ENCODE measurements at regions not wholly inside any gene's neighbourhood (a gene's known extent, or its start where the extent isn't known, plus 50 kb on each side); places are given as distances from the start of the nearest gene placed in this dataset.
"Not testable (repeated sequence)": the region's sequence is repeated elsewhere in the genome, so short reads cannot be mapped to it uniquely, and the experiment has no call there.

GRCh38 chr4:97139791-97140190 lies 1003.5 kb downstream of the STPG2 start:
- no peaks in the 10 kb centered on the region for H3K9me3 ChIP-seq (ENCODE audit: low read depth)
- no peaks in the 10 kb centered on the region for H3K79me2 ChIP-seq
- no peak overlapping the region for H3K4me3 ChIP-seq
- no peaks in the 10 kb centered on the region for H4K20me1 ChIP-seq (ENCODE audit: insufficient read depth, poor library complexity, severe bottlenecking)
- no peaks in the 10 kb centered on the region for H3K27me3 ChIP-seq
- no peak overlapping the region for H3K27ac ChIP-seq
- H2AFZ ChIP-seq = no peak overlapping the region
- TF ChIP-seq EZH2 (IDR thresholded peaks at IDR 0.05; ENCODE audit: borderline replicate concordance) = no peak
- DNase-seq (ENCODE audit: low spot score) = no peak
- 70% methylated on average over 4 of the region's 4 CpGs for WGBS (ENCODE audit: low lambda C conversion rate, missing lambda C conversion rate)
- no peaks in the 10 kb centered on the region for H3K36me3 ChIP-seq (replicated peaks; ENCODE audit: insufficient read depth, low read depth)
- H3K4me2 ChIP-seq = no peak overlapping the region
- no peaks in the 10 kb centered on the region for H3K9me2 ChIP-seq (replicated peaks; ENCODE audit: insufficient read depth)
- H3K4me1 ChIP-seq (ENCODE audit: insufficient read depth) = peaks cover 4% of the 10 kb centered on the region

GRCh38 chr4:97140545-97140944 lies 1002.7 kb downstream of the STPG2 start:
- H2AFZ ChIP-seq = no peak overlapping the region
- H3K27me3 ChIP-seq = no peaks in the 10 kb centered on the region
- H3K9me2 ChIP-seq (replicated peaks; ENCODE audit: insufficient read depth) = no peaks in the 10 kb centered on the region
- no peak overlapping the region for H3K4me3 ChIP-seq
- H3K27ac ChIP-seq = no peak overlapping the region
- no peak overlapping the region for H3K4me2 ChIP-seq
- WGBS (ENCODE audit: low lambda C conversion rate, missing lambda C conversion rate) = 80% methylated on average over 3 of the region's 3 CpGs
- H3K36me3 ChIP-seq (replicated peaks; ENCODE audit: insufficient read depth, low read depth) = no peaks in the 10 kb centered on the region
- peaks cover 4% of the 10 kb centered on the region for H3K4me1 ChIP-seq (ENCODE audit: insufficient read depth)
- H3K79me2 ChIP-seq = no peaks in the 10 kb centered on the region
- H4K20me1 ChIP-seq (ENCODE audit: insufficient read depth, poor library complexity, severe bottlenecking) = no peaks in the 10 kb centered on the region
- TF ChIP-seq EZH2 (IDR thresholded peaks at IDR 0.05; ENCODE audit: borderline replicate concordance) = no peak
- no peak for TF ChIP-seq CTCF (IDR thresholded peaks at IDR 0.05; ENCODE audit: poor library complexity)
- TF ChIP-seq EZH2phosphoT487 (IDR thresholded peaks at IDR 0.05; ENCODE audit: low read depth, severe bottlenecking, unreplicated experiment) = no peak
- no peak for DNase-seq (ENCODE audit: low spot score)
- H3K9me3 ChIP-seq (ENCODE audit: low read depth) = no peaks in the 10 kb centered on the region

GRCh38 chr4:97141332-97141731 lies 1001.9 kb downstream of the STPG2 start:
- not testable (repeated sequence) for H3K27me3 ChIP-seq; H2AFZ ChIP-seq; H3K36me3 ChIP-seq (replicated peaks; ENCODE audit: insufficient read depth, low read depth); H3K4me3 ChIP-seq; H3K4me1 ChIP-seq (ENCODE audit: insufficient read depth); H3K9me2 ChIP-seq (replicated peaks; ENCODE audit: insufficient read depth); H4K20me1 ChIP-seq (ENCODE audit: insufficient read depth, poor library complexity, severe bottlenecking); H3K79me2 ChIP-seq; DNase-seq (ENCODE audit: low spot score); H3K4me2 ChIP-seq; H3K27ac ChIP-seq; H3K9me3 ChIP-seq (ENCODE audit: low read depth)
- 85% methylated on average over 5 of the region's 5 CpGs for WGBS (ENCODE audit: low lambda C conversion rate, missing lambda C conversion rate)

GRCh38 chr4:97142410-97142809 lies 1000.9 kb downstream of the STPG2 start:
- Histone ChIP-seq H3K79me2 (no peaks in the 10 kb centered on the region), H3K4me2 (peak overlapping the region; percentile 5), H3K27ac (peak overlapping the region; percentile 28), H4K20me1 (ENCODE audit: insufficient read depth, poor library complexity, severe bottlenecking) (no peaks in the 10 kb centered on the region), H3K27me3 (no peaks in the 10 kb centered on the region), H3K9me2 (replicated peaks; ENCODE audit: insufficient read depth) (no peaks in the 10 kb centered on the region), H3K9me3 (ENCODE audit: low read depth) (no peaks in the 10 kb centered on the region), H3K4me1 (ENCODE audit: insufficient read depth) (peaks cover 4% of the 10 kb centered on the region), H3K36me3 (replicated peaks; ENCODE audit: insufficient read depth, low read depth) (no peaks in the 10 kb centered on the region), H2AFZ (no peak overlapping the region), H3K4me3 (no peak overlapping the region)
- no peak for DNase-seq (ENCODE audit: low spot score)
- no peak for TF ChIP-seq EZH2 (IDR thresholded peaks at IDR 0.05; ENCODE audit: borderline replicate concordance)
- no peak for TF ChIP-seq EZH2phosphoT487 (IDR thresholded peaks at IDR 0.05; ENCODE audit: low read depth, severe bottlenecking, unreplicated experiment)
- no peak for TF ChIP-seq CTCF (IDR thresholded peaks at IDR 0.05; ENCODE audit: poor library complexity)
- 39% methylated on average over 2 of the region's 2 CpGs for WGBS (ENCODE audit: low lambda C conversion rate, missing lambda C conversion rate)
